Peyer's patch (tissue), 4 donors: ENCODE measurements at regions not wholly inside any gene's neighbourhood (a gene's known extent, or its start where the extent isn't known, plus 50 kb on each side); places are given as distances from the start of the nearest gene placed in this dataset.

Source experiments
- POLR2A ChIP-seq, 2 donors: fragments of 450-650 bp; IDR thresholded peaks; one replicate each; pipeline ENCODE4 v1.5.1; 2017; ENCODE audit warnings: antibody characterized with exemption in 2 of 2, mild to moderate bottlenecking in 2 of 2, moderate library complexity in 2 of 2
- TF ChIP-seq, protein P1 (sequence below), 6 experiments: fragments of 450-650 bp in 4 of 6; fragments of 200-600 bp in 2 of 6; sonication (generic) in 1 of 6; IDR thresholded peaks; one replicate each; pipeline ENCODE4 v1.5.1; 2017 to 2019; ENCODE audit warnings: antibody characterized with exemption in 6 of 6, mild to moderate bottlenecking in 3 of 6, moderate library complexity in 1 of 6

- TF ChIP-seq, protein P1, sequence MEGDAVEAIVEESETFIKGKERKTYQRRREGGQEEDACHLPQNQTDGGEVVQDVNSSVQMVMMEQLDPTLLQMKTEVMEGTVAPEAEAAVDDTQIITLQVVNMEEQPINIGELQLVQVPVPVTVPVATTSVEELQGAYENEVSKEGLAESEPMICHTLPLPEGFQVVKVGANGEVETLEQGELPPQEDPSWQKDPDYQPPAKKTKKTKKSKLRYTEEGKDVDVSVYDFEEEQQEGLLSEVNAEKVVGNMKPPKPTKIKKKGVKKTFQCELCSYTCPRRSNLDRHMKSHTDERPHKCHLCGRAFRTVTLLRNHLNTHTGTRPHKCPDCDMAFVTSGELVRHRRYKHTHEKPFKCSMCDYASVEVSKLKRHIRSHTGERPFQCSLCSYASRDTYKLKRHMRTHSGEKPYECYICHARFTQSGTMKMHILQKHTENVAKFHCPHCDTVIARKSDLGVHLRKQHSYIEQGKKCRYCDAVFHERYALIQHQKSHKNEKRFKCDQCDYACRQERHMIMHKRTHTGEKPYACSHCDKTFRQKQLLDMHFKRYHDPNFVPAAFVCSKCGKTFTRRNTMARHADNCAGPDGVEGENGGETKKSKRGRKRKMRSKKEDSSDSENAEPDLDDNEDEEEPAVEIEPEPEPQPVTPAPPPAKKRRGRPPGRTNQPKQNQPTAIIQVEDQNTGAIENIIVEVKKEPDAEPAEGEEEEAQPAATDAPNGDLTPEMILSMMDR (IDR thresholded peaks at IDR 0.05), result no peak
- TF ChIP-seq POLR2A (IDR thresholded peaks at IDR 0.05), result no peak
These were observed 144.9 kb downstream of the TFAP2A start for GRCh38 chr6:10269814-10270472.
